ENCODE measurements at regions not wholly inside any gene's neighbourhood (a gene's known extent, or its start where the extent isn't known, plus 50 kb on each side); places are given as distances from the start of the nearest gene placed in this dataset.
"Not testable (repeated sequence)": the region's sequence is repeated elsewhere in the genome, so short reads cannot be mapped to it uniquely, and the experiment has no call there.

GRCh38 chr7:67359900-67360299 is 363.3 kb downstream of the TYW1 start:
- no peak for DNase-seq (ENCODE audit: low spot score)

- DNase-seq (ENCODE audit: low spot score), result no peak
Measured at GRCh38 chr7:67361150-67361549, 364.5 kb downstream of the TYW1 start.

GRCh38 chr7:67364441-67365017 is 367.9 kb downstream of the TYW1 start:
- DNase-seq (ENCODE audit: low spot score), result no peak

GRCh38 chr7:67371429-67372305 is 375.0 kb downstream of the TYW1 start:
- peak; percentile 92 for DNase-seq (ENCODE audit: low spot score)

- not testable (repeated sequence) for DNase-seq (ENCODE audit: low spot score)
Measured at GRCh38 chr7:67373389-67373788, 376.8 kb downstream of the TYW1 start.

DNA sequence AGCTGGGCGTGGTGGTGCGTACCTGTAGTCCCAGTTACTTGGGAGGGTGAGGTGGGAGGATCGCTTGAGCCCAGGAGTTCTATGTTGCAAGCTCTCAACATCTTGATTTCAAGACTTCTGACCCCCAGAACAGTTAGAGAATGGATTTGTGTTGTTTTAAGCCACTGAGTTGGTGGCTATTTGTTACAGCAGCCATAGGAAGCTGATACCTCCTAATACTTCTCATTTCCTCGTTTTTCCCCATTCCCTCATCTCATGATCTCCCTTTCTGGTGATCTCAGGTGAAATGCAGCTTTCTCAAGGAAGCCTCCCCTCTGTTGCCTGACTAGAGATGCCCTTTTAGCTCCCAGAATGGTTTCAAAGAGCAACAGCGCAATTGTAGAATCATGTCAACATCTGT is 378.8 kb downstream of the TYW1 start:
- no peak for DNase-seq (ENCODE audit: low spot score)

DNA sequence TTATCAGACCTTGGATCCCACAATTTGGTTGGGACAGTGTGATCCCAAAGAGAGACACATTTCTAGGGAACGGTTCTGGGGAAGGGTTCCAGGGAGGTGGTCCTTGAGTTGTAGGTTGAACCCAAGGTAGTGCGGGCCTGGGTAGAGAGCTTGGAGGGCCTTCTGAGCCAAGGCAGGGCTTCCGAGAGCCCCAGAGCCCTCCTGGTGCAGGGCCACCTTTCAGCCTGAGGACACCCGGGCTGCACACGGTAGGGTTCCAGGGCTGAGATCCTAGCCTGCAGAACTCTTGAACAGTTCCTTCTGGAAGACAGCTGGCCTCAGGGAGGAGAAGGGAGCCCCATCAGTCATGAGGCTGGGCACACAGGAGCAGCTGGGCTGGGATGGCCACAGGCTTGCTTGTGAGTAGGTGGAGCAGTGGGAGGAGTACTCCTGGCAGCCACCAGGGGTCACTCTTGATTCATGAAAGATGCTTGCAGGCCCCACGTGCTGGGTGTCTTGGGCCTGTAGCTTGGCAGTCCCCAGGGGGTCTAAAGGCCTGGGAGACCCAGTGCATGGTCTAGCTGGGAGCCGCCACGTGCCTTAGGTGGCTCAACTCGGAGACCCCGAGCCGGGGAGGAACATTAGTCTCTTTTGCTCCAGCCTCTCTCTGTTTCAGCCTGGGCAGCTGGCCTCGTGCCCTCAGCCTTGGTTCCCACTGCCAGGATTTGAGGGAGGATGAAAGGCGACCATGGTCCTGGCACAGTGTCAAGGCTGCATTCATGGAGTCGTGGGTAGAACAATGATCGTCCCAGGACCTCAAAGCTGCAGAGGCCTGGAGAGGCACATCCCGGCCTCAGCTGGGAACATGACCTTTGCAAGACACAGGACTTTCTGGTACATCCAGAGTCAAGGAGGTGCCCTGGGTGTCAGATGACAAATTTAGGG is 381.6 kb downstream of the TYW1 start:
- peak; percentile 88 for DNase-seq (ENCODE audit: low spot score)

GRCh38 chr7:67380326-67380725 is 383.7 kb downstream of the TYW1 start:
- no peak for DNase-seq (ENCODE audit: low spot score)

- no peak for DNase-seq (ENCODE audit: low spot score)
Measured at GRCh38 chr7:67380858-67381257, 384.2 kb downstream of the TYW1 start.

- no peak for DNase-seq (ENCODE audit: low spot score)
Measured at GRCh38 chr7:67387851-67388250, 391.2 kb downstream of the TYW1 start.

DNA sequence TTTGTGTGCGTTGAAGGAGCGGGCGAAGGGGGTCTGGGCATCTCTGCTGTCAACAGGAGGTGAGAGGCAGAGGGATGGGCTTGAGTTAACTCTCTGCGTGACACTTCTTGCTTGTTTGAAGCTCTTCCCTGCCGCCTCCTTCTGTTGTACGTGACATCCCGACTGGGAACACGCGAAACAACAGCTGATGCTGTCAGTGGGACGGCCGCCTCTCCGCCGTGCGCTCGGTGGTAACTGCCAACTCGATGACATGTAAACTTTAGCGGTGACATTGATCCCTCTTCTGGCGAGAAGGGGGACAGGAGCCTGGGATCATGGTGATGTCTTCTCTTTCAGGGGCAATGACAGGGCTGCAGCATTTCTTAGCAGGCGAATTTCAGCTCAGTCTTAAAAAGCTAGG is 394.5 kb downstream of the TYW1 start:
- DNase-seq (ENCODE audit: low spot score), result no peak

GRCh38 chr7:67392596-67393438 is 396.2 kb downstream of the TYW1 start:
- DNase-seq (ENCODE audit: low spot score), result no peak

- no peak for DNase-seq (ENCODE audit: low spot score)
Measured at GRCh38 chr7:67393903-67394302, 397.3 kb downstream of the TYW1 start.

GRCh38 chr7:67398916-67399315 is 402.3 kb downstream of the TYW1 start:
- DNase-seq (ENCODE audit: low spot score), result no peak

DNA sequence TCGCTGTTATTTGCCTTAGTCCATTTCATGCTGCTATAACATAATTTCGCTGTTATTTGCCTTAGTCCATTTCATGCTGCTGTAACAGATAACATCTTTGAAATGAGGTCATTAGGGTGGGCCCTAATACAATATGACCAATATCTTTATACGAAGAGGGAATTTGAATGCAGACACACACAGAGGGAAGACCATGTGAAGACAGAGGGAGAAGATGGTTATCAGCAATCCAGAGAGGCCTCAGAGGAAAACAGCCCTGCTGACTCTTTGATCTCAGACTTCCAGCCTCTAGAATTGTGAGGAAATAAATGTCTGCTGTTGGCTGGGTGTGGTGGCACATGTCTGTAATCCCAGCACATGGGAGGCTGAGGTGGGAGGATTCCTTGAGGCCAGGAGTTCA is 404.9 kb downstream of the TYW1 start:
- no peak for DNase-seq (ENCODE audit: low spot score)

DNA sequence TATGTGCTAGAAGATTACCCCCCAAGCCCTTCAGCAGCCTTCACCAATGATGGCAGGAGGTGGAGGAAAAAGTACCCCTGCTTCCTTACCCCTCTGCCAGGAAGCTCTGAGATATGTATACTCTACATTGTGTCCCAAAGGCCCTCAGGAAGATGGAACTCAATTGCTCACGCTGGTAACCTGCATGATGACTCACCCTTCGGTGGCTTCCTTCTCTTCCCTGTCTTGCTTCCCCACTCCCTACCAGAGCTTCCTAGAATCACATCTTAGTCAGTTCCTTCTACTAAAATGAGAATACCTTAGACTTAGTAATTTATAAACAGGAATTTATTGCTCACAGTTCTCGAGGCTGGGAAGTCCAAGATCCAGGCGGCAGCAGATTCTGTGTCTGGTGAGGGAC is 405.6 kb downstream of the TYW1 start:
- no peak for DNase-seq (ENCODE audit: low spot score)

DNA sequence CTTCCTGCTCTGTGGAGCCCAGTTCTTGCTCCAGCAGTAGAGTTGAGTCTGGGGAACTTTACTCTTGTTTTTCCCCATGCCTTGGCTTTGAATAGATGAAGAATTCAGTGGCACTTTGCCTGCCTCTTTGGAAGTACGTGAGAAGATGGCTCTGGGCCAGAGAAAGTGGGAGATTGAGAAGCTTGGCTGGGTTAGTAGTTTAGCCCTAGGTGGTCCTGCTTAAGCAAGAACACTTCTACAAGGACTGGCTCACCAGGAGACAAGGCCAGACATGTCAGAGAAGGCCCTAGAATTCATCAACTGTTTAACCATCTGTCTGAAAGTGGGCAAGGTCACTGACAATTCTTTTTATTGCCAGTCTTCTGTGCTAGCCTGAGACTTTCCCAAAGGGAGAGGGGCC is 410.3 kb downstream of the TYW1 start:
- DNase-seq (ENCODE audit: low spot score), result no peak

DNA sequence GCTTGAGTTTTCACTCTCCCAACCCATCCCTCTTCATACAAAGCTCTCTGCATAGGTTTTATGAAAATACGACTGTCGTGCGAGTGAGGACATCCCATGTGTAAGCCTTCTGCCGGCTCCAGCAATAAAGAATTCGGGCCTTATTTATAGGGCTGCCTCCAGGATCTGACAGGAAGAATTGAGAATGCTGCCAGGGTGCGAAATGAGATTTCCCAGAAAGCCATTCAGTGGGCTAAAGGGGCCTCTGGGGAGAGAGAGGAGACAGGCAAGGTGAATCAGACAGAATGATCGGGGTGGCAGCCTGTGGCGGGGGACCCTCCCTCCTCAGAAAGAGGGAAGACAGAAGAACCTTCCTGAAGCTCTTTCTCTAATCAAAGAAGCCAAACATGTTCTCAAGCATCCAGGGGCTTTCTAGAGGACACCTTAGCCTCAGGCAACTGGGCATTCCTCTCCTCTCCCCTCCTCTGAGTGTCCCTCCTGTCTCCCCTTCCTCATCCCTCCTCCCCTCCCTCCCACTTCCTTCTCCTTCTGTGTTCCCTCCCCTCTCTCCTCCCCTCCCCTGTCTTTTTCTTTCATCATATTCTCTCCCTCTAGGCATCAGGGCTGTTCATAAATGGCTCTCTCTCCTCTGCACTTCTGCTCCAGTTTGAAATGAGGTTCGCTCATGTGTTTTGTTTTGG is 410.9 kb downstream of the TYW1 start:
- DNase-seq (ENCODE audit: low spot score), result no peak

DNA sequence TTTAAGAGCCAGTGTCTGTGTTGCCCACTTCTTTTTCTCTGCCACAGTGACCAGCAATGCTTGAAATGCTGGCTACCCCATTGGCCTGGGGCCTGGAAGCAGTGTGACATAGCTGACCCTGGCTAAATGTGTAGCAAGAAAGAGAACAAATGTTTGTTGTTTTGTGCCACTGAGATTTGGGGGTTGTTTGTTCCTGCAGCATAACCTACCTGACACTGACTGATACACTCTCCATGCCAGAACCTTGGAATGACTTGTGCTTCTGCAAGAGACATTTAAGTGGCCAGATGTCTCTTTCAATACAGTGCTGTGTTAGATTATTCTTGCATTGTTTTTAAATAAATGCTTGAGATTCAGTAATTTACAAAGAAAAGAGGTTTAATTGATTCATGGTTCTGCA is 411.5 kb downstream of the TYW1 start:
- no peak for DNase-seq (ENCODE audit: low spot score)

DNA sequence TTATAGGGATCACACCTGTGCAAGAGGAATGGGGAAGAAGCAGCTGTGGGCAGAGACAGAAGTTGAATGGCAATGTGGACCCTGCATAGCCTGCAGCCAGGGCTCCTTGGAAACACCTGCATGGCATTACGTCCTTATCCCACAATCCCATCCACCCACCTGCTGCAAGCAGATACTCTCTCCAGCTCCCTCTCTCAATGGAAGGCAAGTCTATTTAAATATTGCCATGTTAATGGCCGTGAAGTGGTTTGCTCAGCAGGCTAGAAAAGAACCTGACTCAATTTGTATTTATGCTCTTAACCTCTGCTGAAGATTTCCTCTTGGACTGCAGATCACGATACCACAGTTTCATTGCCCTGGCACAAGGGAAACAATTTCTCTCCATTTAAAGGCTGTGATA is 417.0 kb downstream of the TYW1 start:
- DNase-seq (ENCODE audit: low spot score), result no peak

GRCh38 chr7:67414858-67415257 is 418.2 kb downstream of the TYW1 start:
- DNase-seq (ENCODE audit: low spot score), result no peak
